HCT116 (cell line): ENCODE measurements at regions not wholly inside any gene's neighbourhood (a gene's known extent, or its start where the extent isn't known, plus 50 kb on each side); places are given as distances from the start of the nearest gene placed in this dataset.

Experiments
- ATAC-seq: fragments of 200-7000 bp; cut with Tn5 transposase; 2 replicates; pipeline ENCODE4 v1.9.1; 2020; ENCODE audit warnings: mild to moderate bottlenecking, moderate library complexity
- BruUV-seq: library from RNA; stranded (reverse); fragments of 400-500 nt; replicated peaks from 2 replicates; lab custom pipeline; 2021; lab: Mats Ljungman, UMichigan
- CTCF ChIA-PET: fragments of 300-600 bp; sonication (Branson Sonifier 250); formaldehyde crosslinking; loops from one replicate; lab custom pipeline; 2021; ENCODE audit warnings: antibody characterized with exemption; lab: Charles Lee
- POLR2A ChIA-PET: fragments of 300-600, 350-600 bp; sonication (Branson Sonifier 250); formaldehyde crosslinking; loops from one replicate; lab custom pipeline; 2021; ENCODE audit warnings: antibody characterized with exemption; lab: Charles Lee
- RAD21 ChIA-PET, 2 experiments: fragments of 300-600 bp; sonication (Branson Sonifier 250); formaldehyde crosslinking; loops; one replicate each; lab custom pipeline; 2023; ENCODE audit warnings: low total read pairs in 2 of 2; ENCODE audit not compliant: uncharacterized antibody in 2 of 2, unreplicated experiment in 2 of 2, low non-redundant PET in 1 of 2; lab: Charles Lee
- DNase-seq: peaks from one replicate; pipeline ENCODE4 v3.0.0-alpha.2; 2010; ENCODE audit warnings: low read depth, low spot score
- H2AFZ ChIP-seq: fragments of 200-600 bp; shearing (Covaris generic), sonication (generic); 2 replicates; pipeline ENCODE4 v1.6.1; 2017; ENCODE audit warnings: low read depth, mixed run types, mixed read lengths, antibody characterized with exemption, low read length; ENCODE audit not compliant: poor library complexity, severe bottlenecking
- H3K27ac ChIP-seq: 2 replicates; pipeline ENCODE4 v1.5.1; 2012; ENCODE audit warnings: low read depth, low read length
- H3K27me3 ChIP-seq: fragments of 200-600 bp; sonication (generic); 2 replicates; pipeline ENCODE4 v1.6.1; 2016; ENCODE audit warnings: mixed run types, low read length, mixed read lengths; ENCODE audit not compliant: insufficient read depth
- H3K36me3 ChIP-seq, 2 experiments: fragments of 200-500 bp in 1 of 2; fragments of 200-600 bp in 1 of 2; sonication (Bioruptor generic) in 1 of 2; sonication (generic) in 1 of 2; 2 replicates each; pipeline versions ENCODE4 v1.5.1 to v1.6.1; 2014 to 2016; ENCODE audit warnings: low read length in 2 of 2, inconsistent platforms in 1 of 2, mixed read lengths in 1 of 2, mixed run types in 1 of 2; ENCODE audit not compliant: insufficient read depth in 2 of 2, control insufficient read depth in 1 of 2
- H3K4me1 ChIP-seq, 2 experiments: fragments of 200-600 bp in 1 of 2; sonication (generic) in 1 of 2; 2 replicates each; pipeline versions ENCODE4 v1.5.1 to v1.6.1; 2012 to 2017; ENCODE audit warnings: low read length in 2 of 2, inconsistent platforms in 1 of 2, mild to moderate bottlenecking in 1 of 2, mixed read lengths in 1 of 2, mixed run types in 1 of 2, moderate library complexity in 1 of 2; ENCODE audit not compliant: insufficient read depth in 2 of 2, control insufficient read depth in 1 of 2
- H3K4me2 ChIP-seq: fragments of 200-600 bp; sonication (generic); 2 replicates; pipeline ENCODE4 v1.6.1; 2017; ENCODE audit warnings: mixed run types, low read length, mixed read lengths
- H3K4me3 ChIP-seq, 2 experiments: fragments of 200-600 bp in 1 of 2; sonication (generic) in 1 of 2; replicated peaks in 1 of 2; 2 replicates each; pipeline ENCODE4 v1.5.1; 2011 to 2016; ENCODE audit warnings: low read length in 2 of 2, control low read depth in 1 of 2, low read depth in 1 of 2, mild to moderate bottlenecking in 1 of 2, mixed read lengths in 1 of 2, mixed run types in 1 of 2
- H3K79me2 ChIP-seq: fragments of 200-600 bp; sonication (generic); 2 replicates; pipeline ENCODE4 v1.6.1; 2017; ENCODE audit warnings: mild to moderate bottlenecking, mixed run types, low read length, moderate library complexity, mixed read lengths; ENCODE audit not compliant: insufficient read depth
- H3K9ac ChIP-seq: fragments of 200-600 bp; sonication (generic); 2 replicates; pipeline ENCODE4 v1.6.1; 2016; ENCODE audit warnings: low read length, mixed read lengths
- H3K9me2 ChIP-seq: fragments of 200-600 bp; sonication (generic), shearing (Covaris generic); 2 replicates; pipeline ENCODE4 v1.6.1; 2017; ENCODE audit warnings: mixed run types, mild to moderate bottlenecking, moderate library complexity; ENCODE audit not compliant: insufficient read depth
- H3K9me3 ChIP-seq, 2 experiments: fragments of 200-500 bp in 1 of 2; fragments of 200-600 bp in 1 of 2; sonication (Bioruptor generic) in 1 of 2; sonication (generic) in 1 of 2; 2 replicates each; pipeline ENCODE4 v1.6.1; 2014 to 2017; ENCODE audit warnings: low read length in 2 of 2, mixed read lengths in 2 of 2, inconsistent platforms in 1 of 2, low read depth in 1 of 2, mild to moderate bottlenecking in 1 of 2, mixed run types in 1 of 2, moderate library complexity in 1 of 2; ENCODE audit not compliant: control insufficient read depth in 1 of 2, insufficient read depth in 1 of 2
- H4K20me1 ChIP-seq: fragments of 200-600 bp; sonication (generic), shearing (Covaris generic); 2 replicates; pipeline ENCODE4 v1.6.1; 2017; ENCODE audit warnings: mixed run types, mild to moderate bottlenecking, moderate library complexity; ENCODE audit not compliant: insufficient read depth
- CEBPB ChIP-seq: IDR thresholded peaks from 2 replicates; pipeline ENCODE4 v1.6.1; 2012; ENCODE audit warnings: low read depth
- EZH2 ChIP-seq: fragments of 200-600 bp; sonication (generic); IDR thresholded peaks from 2 replicates; pipeline ENCODE4 v1.6.1; 2017; ENCODE audit warnings: antibody characterized with exemption, mixed run types
- FOSL1 ChIP-seq: IDR thresholded peaks from 2 replicates; pipeline ENCODE4 v1.6.1; 2012; ENCODE audit warnings: low read depth
- JUND ChIP-seq: IDR thresholded peaks from 2 replicates; pipeline ENCODE4 v1.6.1; 2012
- POLR2A ChIP-seq: IDR thresholded peaks from 2 replicates; pipeline ENCODE4 v1.7.0; 2011; ENCODE audit warnings: borderline replicate concordance; ENCODE audit not compliant: insufficient read depth, insufficient read length; ENCODE audit errors: extremely low read depth
- POLR2AphosphoS5 ChIP-seq: IDR thresholded peaks from 2 replicates; pipeline ENCODE4 v1.6.1; 2011; ENCODE audit warnings: mild to moderate bottlenecking, low read depth, low read length, moderate library complexity
- RAD21 ChIP-seq: IDR thresholded peaks from 2 replicates; pipeline ENCODE4 v1.6.1; 2012; ENCODE audit warnings: low read depth, mild to moderate bottlenecking
- SIN3A ChIP-seq: IDR thresholded peaks from 2 replicates; pipeline ENCODE4 v1.6.1; 2012; ENCODE audit warnings: low read depth
- ZBTB33 ChIP-seq: IDR thresholded peaks from 2 replicates; pipeline ENCODE4 v1.6.1; 2011; ENCODE audit warnings: mild to moderate bottlenecking, low read length, moderate library complexity; ENCODE audit not compliant: insufficient replicate concordance; ENCODE audit errors: extremely low read depth
- intact Hi-C: fragments of 100-400 bp; cut with micrococcal nuclease; formaldehyde crosslinking; loops from 2 replicates; pipeline ENCODE4 v1.10.0; 2022
- TF ChIP-seq, protein P1 (sequence below): IDR thresholded peaks from 2 replicates; pipeline ENCODE4 v1.6.1; 2012; ENCODE audit warnings: low read depth

GRCh38 chr17:13153036-13153435 is 135.2 kb upstream of the ELAC2 start:
- no peaks in the 10 kb centered on the region for H3K79me2 ChIP-seq
- no peaks in the 10 kb centered on the region for H3K9me3 ChIP-seq
- no peaks in the 10 kb centered on the region for H3K36me3 ChIP-seq
- no TSS peak for BruUV-seq
- CTCF ChIA-PET = no interaction called here
- H3K4me3 ChIP-seq = no peak overlapping the region
- no peak overlapping the region for H3K9ac ChIP-seq
- TF ChIP-seq JUND = no peak
- no peak for TF ChIP-seq CEBPB
- TF ChIP-seq, protein P1, sequence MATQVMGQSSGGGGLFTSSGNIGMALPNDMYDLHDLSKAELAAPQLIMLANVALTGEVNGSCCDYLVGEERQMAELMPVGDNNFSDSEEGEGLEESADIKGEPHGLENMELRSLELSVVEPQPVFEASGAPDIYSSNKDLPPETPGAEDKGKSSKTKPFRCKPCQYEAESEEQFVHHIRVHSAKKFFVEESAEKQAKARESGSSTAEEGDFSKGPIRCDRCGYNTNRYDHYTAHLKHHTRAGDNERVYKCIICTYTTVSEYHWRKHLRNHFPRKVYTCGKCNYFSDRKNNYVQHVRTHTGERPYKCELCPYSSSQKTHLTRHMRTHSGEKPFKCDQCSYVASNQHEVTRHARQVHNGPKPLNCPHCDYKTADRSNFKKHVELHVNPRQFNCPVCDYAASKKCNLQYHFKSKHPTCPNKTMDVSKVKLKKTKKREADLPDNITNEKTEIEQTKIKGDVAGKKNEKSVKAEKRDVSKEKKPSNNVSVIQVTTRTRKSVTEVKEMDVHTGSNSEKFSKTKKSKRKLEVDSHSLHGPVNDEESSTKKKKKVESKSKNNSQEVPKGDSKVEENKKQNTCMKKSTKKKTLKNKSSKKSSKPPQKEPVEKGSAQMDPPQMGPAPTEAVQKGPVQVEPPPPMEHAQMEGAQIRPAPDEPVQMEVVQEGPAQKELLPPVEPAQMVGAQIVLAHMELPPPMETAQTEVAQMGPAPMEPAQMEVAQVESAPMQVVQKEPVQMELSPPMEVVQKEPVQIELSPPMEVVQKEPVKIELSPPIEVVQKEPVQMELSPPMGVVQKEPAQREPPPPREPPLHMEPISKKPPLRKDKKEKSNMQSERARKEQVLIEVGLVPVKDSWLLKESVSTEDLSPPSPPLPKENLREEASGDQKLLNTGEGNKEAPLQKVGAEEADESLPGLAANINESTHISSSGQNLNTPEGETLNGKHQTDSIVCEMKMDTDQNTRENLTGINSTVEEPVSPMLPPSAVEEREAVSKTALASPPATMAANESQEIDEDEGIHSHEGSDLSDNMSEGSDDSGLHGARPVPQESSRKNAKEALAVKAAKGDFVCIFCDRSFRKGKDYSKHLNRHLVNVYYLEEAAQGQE = no peak
- TF ChIP-seq SIN3A = no peak
- TF ChIP-seq FOSL1 = no peak
- no peak for TF ChIP-seq EZH2
- TF ChIP-seq RAD21 = no peak
- TF ChIP-seq POLR2A = no peak
- no peak for TF ChIP-seq POLR2AphosphoS5
- TF ChIP-seq ZBTB33 = no peak
- ATAC-seq (no peak), DNase-seq (no peak)
- no peaks in the 10 kb centered on the region for H4K20me1 ChIP-seq
- H2AFZ ChIP-seq = no peak overlapping the region
- POLR2A ChIA-PET = no interaction called here
- H3K27ac ChIP-seq = no peak overlapping the region
- RAD21 ChIA-PET = no interaction called here
- H3K4me2 ChIP-seq = no peak overlapping the region
- H3K4me1 ChIP-seq = no peaks in the 10 kb centered on the region
- intact Hi-C loops = no loop called here
- H3K27me3 ChIP-seq = no peaks in the 10 kb centered on the region
- no peaks in the 10 kb centered on the region for H3K9me2 ChIP-seq
